MV-4-11 (cell line): ENCODE measurements at regions not wholly inside any gene's neighbourhood (a gene's known extent, or its start where the extent isn't known, plus 50 kb on each side); places are given as distances from the start of the nearest gene placed in this dataset.

Experiments
- DNase-seq: peaks from one replicate; lab custom pipeline; 2025; lab: John Stamatoyannopoulos, UW

DNA sequence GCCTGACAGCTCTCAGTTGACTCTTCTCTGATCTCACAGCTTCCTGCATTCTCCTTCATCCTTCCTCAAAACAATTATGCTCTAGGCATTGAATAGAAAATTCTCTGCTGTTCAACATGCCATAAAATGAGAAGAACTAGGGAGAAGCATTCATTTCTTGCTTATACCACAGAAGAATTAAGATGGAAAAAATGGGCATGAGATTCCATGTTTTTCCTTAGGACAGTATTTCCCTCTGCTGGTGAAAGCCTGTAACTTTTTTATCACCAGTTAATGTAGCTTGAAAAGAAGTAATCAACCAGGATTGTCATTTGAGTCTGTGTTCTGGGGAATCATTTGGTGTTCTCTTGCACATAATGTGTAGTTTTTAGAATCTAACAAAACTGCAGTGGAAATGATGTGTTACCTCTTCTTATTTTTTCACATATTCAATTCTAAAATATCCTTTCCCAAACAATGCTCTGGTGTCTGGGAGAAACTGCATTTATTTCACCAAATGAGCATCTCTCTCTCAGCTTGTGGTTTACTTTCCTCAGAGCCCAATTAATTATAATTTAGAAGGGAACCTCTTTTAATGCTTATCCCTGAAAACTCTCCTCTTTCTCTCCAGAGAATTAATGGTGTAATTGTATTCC lies 92.8 kb upstream of the DCBLD2 start:
- DNase-seq, result no peak

DNA sequence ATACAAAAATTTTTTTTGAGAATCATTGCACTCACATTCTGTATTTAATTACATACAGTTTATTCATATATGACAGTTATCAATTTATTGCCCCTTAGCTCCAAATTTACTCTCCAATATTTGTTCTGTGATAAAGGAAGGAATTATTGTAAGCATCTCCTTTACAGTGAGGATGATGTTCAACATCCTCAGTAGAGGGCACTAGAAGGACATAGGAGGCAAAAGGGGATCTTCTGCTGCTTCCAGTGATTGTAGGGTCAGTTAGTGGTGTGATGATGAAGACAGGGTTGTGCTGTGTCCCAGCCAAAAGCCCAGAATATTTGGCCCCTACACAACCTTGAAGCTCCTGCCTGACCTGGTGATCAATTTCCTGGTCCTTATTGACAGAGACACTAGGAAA lies 89.9 kb upstream of the DCBLD2 start:
- DNase-seq, result no peak

DNA sequence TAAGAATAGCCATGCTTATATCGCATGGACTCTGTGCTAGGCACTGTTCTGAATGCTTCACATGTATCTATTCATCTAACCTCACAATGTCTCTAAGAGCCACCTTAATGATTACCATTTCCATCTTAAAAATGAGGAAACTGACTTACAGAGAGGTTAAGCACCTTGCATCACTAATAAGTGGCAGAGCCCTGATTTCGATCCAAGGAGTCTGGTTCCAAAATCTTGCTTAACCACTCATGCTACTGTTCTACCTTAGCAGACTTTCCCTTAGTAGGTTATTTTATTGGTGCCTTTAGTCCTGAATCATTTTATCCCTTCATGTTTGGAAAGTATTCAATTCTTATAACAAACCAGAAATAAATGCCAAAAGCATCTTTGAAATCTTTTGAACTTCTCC lies 89.2 kb upstream of the DCBLD2 start:
- DNase-seq, result no peak

DNA sequence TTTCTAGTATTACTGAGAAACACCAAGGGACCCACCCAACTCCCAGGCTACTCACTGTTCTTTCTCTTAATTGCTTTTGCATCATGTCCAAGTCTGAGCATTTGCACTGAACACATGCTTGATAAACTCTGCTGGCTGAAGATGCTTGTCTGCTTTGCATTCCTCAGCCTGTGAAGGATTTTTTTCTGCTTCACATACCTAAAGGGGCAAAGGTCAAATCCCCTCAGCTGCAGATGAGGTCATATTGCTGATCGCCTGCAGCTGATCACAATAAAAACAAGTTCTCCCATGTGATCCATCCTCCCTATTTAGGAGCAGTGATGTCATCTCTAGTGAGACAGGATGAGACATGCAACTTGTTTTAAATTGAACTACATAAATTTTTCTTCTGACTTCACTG lies 84.6 kb upstream of the DCBLD2 start:
- DNase-seq, result no peak

DNA sequence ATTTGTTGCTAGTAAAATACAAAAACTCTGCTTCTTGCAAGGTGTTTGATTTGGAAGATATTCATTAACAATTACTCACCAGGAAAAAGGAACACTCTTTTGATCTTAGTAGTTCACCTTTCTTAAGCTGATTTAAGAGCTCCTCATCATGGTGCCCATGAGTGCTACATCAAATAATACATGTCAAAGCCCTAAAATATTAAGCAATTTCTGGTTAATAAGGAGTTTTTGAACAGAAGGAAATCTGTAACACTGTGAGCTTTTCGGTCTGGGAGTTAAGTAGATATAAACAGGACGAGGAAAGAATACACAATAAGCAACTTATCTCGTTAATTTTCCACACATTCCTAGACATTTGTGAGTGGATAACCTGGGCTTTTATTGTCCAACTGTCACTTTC lies 83.9 kb upstream of the DCBLD2 start:
- no peak for DNase-seq

DNA sequence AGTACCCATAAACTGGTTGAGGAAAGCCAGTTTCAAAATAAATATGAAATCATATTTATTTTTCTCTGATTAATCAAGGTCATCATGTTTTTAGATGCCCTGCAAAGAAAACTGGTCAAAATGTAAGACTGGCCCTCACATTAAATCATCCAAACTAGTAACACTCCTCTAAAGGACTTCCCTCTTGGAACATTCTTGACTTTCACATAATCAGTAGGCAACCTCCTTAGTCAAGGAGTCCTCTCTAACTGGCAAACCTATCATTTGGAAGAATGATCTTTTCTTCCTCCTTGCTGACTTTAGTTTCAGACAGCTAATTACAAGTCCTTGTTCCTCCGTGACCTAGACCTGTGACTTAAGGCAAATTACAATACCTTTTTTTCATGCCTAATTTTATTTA lies 82.5 kb upstream of the DCBLD2 start:
- no peak for DNase-seq

DNA sequence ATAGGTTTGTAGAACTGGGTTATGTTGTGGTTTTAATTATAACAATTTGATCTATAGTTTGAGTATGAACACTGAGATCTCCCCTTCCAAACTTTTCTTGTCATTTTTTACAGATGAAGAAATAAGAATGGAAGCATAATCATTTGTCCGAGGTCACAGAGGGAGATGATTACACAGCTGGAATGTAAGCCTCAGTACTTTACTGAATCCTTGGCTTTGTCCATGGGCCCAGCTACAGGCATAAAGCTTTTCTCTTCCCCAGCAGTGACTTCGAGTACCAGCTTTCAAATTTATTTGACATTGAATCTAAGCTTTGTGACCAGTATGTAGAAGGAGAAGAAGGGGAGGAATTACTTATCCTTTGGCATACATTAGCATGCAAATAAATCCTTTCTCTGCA lies 80.9 kb upstream of the DCBLD2 start:
- DNase-seq, result no peak

DNA sequence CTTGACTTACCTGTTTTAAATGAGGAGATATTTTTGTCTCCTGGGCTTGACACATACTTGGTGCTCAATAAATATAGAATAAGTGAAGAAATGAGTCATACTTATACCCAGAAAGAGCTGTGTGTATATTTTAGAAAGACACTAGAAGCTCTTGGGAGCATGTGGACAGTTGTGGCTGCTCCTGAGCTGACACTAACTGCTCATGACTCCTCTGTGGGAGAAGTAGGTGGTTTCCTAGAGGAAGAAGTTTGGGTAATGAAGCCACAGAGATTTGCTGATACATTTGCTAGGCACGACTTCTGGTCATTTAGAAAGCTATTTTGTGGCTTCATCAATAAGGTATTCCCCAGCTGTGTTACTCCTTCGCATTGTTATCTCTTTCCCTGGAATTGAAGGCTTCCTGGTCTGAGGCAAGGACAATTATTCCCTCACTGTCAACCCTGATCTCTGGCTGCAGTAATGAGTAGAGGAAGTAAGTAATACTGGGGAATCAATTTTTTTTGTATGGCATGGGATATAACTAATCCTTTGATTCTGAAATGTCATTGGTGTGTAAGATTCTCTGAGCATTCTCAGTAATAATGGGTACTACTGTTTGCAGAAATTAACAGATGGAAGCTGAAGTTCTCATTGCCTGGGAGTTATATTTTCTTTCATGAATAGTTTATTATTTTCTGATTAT lies 79.6 kb upstream of the DCBLD2 start:
- DNase-seq, result peak; percentile 33

DNA sequence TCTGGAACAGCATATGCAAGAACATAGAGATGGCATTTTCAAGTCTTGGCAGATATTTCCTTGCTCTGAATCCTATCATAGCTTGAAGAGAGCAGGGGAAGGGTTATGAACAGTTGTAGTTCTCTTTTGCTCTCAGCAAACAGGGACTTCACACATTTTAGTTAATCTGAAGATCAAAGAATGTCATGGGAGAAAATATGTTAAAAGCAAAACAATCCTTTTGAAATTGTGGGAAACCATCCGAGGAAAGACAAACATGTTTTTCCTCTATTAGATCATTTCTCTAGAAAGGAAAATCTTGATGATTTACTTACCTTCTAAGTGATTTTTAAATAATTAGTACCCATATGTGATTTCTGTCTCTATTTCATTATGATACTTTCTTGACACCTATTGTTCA lies 77.8 kb upstream of the DCBLD2 start:
- DNase-seq, result no peak

DNA sequence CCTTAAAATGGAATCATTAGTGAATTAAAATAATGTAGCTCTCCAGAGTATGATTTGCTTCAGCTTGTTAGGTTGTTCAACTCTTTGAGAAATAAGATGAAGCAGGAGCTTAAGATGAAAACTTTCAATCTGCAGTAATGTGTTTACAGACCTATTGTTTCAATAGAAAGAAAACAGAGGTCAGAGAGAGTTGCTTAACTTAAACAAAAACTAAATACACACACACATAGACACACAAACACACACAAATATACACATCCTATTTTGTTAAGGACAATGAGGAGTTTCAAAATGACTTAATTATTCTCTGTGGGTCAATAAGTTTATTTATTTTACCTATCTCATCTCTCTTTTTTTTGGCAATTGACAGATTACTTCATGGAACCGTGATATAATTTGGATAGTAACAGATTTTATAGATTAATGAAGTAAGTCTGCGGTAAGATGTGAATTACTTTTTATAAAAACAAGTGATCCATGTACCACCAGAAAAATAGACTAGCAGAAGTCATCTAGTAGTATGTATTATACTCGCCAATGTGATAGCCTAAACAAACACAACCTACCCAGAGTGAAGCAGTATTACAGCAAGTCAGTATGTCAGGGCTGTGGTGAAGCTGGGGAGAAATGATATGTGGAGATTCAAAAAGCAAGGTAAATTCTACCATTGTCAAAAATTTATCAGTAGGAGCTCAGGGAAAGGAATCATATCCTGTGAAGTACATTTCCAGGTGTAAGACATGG lies 76.7 kb upstream of the DCBLD2 start:
- no peak for DNase-seq

DNA sequence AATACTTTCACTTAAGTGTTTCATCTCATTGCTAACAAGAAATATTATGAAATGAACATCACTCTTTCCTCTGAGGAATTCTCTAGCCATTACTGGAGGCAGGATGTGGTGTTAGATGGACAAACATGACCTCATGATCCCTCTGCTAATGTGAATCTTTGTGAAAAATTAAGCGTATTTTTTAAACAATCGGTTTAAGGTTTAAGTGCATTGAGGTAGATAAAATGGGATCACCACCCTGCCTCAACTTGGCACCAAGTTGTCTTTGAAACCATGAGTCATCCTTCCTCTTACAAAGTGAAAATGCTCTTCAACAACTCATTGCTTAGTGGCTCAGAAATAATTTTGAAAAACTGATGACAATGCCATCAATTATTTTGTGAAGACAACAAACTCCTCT lies 76.0 kb upstream of the DCBLD2 start:
- no peak for DNase-seq

DNA sequence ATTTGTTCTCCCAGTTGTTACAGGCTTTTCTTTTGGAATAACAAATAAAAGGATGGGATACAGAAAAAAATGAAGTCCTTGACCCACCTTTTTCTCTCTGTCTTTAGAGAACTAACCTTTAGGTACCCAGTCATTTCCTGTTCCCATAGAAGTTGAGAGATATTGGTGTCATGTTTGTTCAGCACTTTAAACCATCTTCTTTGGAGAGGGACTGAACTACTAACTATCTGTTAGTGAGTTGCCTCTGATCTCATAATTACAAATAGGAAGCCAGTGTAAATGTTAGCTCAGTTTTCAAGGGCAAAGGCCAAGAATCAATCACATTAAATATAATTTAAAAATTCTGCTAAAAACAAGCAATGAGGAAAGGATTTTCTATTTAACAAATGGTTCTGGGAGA lies 72.9 kb upstream of the DCBLD2 start:
- no peak for DNase-seq

DNA sequence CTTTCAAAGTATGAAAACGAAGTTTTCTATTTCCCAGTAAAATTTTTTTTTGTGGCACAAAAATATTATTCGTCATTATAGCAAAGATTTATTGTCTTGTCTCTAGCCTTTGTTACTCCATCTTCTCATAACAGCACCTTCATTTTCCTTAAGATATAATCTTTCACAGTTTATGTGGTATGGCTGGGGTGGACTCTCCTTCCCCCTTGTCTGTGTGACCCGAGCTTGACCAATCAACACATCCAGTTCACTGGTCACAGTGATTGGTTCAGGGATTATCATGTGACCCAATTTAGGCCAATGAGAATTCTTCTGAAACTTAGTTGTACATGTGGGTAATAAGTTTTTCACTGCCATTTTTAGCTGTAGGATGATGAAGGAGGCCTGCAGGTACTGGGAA lies 71.2 kb upstream of the DCBLD2 start:
- DNase-seq, result no peak

DNA sequence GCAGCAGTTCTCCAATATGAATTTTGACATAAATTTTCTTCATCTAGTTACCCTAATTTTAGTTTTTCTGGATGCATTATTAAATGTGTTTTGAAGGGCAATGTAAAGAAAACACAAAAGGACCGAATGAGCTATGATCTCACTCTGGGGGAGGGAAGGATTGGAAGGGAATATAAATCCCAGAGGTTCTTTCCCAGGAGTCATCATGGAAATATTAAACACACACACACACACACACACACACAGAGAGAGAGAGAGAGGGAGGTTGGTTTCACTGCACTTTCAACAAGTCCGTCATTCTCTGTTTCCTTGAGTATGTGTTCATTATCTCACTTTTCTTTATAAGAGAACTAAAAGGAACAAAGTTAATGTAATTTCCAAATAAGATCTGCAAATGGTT lies 70.7 kb upstream of the DCBLD2 start:
- DNase-seq, result no peak

DNA sequence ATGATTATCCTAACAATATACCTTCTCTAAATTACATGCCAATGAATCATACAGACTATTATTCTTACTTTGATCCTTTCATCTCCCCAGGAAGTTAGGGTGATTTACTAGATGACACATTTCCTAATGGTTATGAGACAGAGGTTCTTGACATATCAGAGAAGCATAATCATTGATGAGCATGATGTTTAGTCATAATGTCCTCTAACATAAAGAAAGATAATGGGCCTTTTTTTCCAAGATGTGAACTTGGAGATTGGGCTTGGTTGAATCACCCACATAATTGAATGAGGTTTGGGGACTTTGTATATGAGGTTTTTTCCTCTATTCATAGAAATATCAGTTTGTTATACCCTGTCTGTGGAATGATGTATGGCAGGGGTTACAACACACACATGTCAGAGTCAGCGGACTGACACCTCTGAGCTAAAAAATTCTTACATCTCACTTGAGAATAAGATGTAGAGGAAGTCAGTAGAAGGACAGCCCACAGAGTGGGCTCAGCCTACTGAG lies 69.7 kb upstream of the DCBLD2 start:
- no peak for DNase-seq

DNA sequence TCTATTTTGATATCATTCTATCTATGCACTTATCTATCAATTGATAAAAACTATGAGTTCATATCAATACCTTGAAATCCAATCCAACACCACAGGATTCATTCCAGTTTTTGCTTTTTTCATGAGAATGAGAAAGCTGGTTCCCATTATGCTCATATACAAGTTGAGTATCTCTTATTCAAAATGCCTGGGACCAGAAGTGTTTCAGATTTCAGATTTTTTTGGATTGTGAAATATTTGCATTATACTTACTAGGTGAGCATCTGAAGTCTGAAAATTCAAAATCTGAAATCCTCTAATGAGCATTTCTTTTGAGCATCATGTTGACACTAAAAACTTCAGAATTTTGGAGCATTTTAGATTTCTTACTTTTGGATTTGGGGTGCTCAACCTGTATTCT lies 67.8 kb upstream of the DCBLD2 start:
- no peak for DNase-seq

DNA sequence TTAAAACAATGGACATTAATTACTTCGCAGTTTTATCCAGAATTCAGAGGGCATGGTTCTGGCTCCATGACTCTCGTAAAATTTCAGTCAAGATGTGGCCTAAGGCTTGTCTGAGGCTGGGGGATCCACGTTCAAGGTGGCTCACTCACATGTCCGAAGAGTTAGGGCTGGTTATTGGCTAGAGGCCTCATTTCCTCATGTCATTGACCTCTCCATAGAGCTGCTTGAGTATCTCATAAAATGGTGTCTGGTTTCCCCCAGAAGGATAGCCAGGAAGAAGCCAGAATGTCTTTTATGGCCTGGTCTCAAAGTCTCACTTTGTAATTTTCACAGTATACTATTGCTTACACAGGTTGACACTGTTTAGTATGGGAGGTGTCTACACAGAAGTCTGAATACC lies 67.3 kb upstream of the DCBLD2 start:
- no peak for DNase-seq

DNA sequence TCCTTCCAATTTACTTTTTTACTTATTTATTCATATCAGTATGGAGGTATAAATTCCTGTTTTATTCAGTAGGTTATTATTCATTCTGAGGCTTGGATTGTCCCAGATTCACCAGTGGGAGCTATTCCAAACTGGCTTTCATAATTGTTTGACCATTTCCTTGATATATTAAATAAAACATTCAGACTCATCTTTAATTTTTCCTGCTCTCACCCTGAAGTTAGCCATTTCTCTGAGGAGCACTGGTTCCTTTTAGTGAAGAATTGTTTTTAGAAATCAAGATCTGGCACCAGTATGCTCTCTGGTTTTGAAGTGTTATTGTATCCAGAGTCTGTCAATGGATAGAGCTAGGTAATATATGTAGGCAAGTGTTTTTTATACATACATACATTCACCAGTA lies 66.9 kb upstream of the DCBLD2 start:
- DNase-seq, result no peak

DNA sequence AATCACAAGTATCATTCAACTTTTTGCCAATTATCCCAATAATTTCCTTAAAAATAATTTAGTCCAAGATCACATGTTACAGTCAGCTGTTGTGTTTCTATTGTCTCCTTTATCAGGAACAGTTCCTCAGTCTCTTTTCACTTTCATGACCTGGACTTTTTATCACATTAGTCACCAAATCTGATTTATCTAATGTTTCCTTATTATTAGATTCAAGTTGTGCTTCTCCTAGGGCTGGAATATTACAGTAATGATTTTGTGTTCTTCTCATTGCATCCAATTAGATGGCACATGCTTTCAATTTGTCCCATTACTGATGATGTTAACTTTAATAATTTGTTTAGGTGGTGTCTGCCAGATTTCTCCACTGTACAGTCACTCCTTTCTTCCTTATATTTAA lies 66.3 kb upstream of the DCBLD2 start:
- no peak for DNase-seq

DNA sequence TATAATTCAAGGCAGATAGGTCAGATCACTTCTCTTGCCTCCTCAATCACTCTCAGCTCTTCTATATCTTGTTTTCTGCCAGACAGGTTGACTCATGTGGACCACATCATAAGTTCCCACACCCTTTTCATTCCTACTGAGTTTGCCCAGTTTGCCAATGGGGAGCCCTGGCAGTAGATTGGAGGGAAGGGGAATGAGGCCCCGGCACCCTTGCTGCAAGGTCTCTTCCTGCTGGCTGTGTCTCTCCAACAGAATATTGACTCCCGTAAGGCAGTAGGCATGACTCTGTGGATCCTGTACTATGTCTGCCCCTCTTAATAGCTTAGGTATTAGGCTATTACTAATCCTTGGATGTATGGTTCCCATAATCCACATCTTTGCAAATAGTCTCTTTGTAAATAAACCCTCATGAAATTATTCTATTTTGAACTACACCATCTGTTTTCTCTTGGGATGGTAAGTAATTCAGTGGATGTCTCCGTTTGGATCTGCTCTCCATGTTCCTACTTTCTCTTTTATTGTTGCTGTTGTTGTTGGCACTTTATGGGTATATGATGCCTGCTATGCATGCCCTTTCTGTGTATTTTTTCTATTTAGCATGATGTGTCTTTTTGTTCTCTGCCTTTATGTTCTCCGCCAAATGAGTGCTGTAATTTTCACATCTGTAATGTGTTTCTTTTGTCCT lies 65.5 kb upstream of the DCBLD2 start:
- DNase-seq, result no peak

DNA sequence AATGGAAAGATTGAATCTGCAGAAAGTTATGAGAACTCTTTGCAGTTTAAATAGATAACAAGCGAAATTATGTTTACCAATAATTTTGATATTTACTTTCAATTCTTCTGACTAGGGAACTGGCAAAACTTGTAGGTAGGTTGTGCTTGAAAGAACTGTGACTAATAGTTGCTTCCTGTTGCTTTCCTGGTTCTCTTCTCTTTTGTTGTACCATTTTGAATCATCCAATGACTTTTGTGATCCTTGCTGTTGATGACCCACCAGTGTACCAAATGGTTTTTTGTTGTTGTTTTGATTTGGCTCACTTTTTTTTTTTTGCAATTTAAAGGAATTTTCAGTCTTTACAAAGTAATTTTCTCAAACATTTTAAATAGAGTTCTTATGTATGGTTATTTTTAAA lies 64.9 kb upstream of the DCBLD2 start:
- no peak for DNase-seq

DNA sequence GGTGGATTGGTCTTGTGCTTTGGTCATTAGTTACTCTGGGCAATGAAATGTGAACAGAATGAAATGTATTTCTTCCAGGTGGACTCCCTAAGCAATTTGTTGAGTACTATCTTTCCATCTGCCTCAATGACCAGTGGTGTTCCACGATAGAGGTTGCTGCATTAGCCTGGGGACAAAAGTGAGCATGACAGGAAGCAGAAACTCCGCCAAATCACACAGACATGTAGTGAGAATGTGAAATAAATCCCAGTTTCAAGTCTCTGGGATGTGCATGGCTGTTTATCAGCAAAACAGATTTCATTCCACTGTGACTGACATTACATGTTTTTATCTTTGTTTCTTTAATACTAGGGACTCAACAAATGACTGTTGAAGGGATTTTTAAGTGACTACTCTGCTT lies 63.3 kb upstream of the DCBLD2 start:
- DNase-seq, result no peak

DNA sequence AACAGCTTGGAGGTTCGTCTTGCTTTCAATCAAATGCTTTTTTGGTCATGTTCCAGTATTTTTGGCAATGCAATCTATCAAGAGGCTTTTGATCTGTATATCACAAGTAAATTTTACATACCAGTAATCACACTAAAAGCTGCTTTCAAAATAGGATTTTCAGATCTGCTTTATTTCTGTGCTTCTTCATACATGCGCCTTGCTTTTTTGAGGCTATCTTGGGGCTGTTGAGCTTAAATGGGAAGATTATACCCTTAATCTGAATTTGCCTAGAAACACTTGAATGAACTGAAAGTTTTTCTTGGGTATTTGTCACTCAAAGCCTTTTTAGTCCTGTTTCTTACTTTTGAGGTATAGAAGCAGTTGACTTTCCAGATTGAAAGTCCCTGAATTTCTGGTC lies 62.1 kb upstream of the DCBLD2 start:
- no peak for DNase-seq
